ENCODE measurements at regions not wholly inside any gene's neighbourhood (a gene's known extent, or its start where the extent isn't known, plus 50 kb on each side); places are given as distances from the start of the nearest gene placed in this dataset.
"Not testable (repeated sequence)": the region's sequence is repeated elsewhere in the genome, so short reads cannot be mapped to it uniquely, and the experiment has no call there.

- Histone ChIP-seq H2AK5ac (ENCODE audit: low read length, severe bottlenecking) (no peak overlapping the region), H2BK120ac (ENCODE audit: low read depth, low read length) (no peak overlapping the region), H3K79me1 (replicated peaks; ENCODE audit: low read length, poor library complexity, severe bottlenecking) (no peaks in the 10 kb centered on the region), H3K36me3 (ENCODE audit: control insufficient read depth in 1 of 2, insufficient read depth in 2 of 2, low read depth in 1 of 2, low read length in 2 of 2) (no peaks in the 10 kb centered on the region), H3K9me3 (ENCODE audit: control insufficient read depth, low read length) (no peaks in the 10 kb centered on the region), H3K4me1 (ENCODE audit: control insufficient read depth, insufficient read depth, low read depth, low read length) (no peaks in the 10 kb centered on the region), H3K27ac (ENCODE audit: low read length, poor library complexity, severe bottlenecking) (no peak overlapping the region), H2BK5ac (ENCODE audit: low read depth, low read length, poor library complexity, severe bottlenecking) (no peak overlapping the region), H2AFZ (ENCODE audit: low read depth, low read length) (no peak overlapping the region), H3K4me3 (ENCODE audit: insufficient read depth in 1 of 2, low read depth in 1 of 2, low read length in 2 of 2) (no peak overlapping the region), H4K8ac (ENCODE audit: low read length) (no peak overlapping the region), H3K23ac (ENCODE audit: low read length in 2 of 2) (no peak overlapping the region), H3K27me3 (ENCODE audit: control insufficient read depth in 1 of 2, insufficient read depth in 1 of 2, low read length in 2 of 2) (peaks cover 35 to 71% of the 10 kb centered on the region in 2 experiments), H4K91ac (ENCODE audit: low read length) (no peak overlapping the region), H3K9ac (ENCODE audit: low read length) (no peak overlapping the region), H2BK12ac (ENCODE audit: low read length in 2 of 2) (no peak overlapping the region), H3K18ac (ENCODE audit: low read depth in 1 of 2, low read length in 2 of 2) (no peak overlapping the region), H3K4me2 (ENCODE audit: low read length, poor library complexity, severe bottlenecking) (no peak overlapping the region), H3K4ac (ENCODE audit: low read depth in 1 of 2, low read length in 2 of 2) (no peak overlapping the region), H3K14ac (ENCODE audit: low read length in 2 of 2) (no peak overlapping the region), H2BK15ac (ENCODE audit: low read depth, poor library complexity, severe bottlenecking) (no peak overlapping the region)
- WGBS = 50% methylated on average over 5 of the region's 5 CpGs
- DNase-seq = no peak
These were observed 98.3 kb downstream of the HIF1AN start for GRCh38 chr10:100634034-100634433.

GRCh38 chr10:100636848-100637553, 101.3 kb downstream of the HIF1AN start:
- Histone ChIP-seq H2AFZ (ENCODE audit: low read depth, low read length) (no peak overlapping the region), H2AK5ac (ENCODE audit: low read length, severe bottlenecking) (no peak overlapping the region), H3K4ac (ENCODE audit: low read depth in 1 of 2, low read length in 2 of 2) (no peak overlapping the region), H3K9me3 (ENCODE audit: control insufficient read depth, low read length) (no peaks in the 10 kb centered on the region), H3K27me3 (ENCODE audit: control insufficient read depth in 1 of 2, insufficient read depth in 1 of 2, low read length in 2 of 2) (peaks cover 51 to 83% of the 10 kb centered on the region in 2 experiments), H3K23ac (ENCODE audit: low read length in 2 of 2) (no peak overlapping the region), H3K27ac (ENCODE audit: low read length, poor library complexity, severe bottlenecking) (no peak overlapping the region), H2BK12ac (ENCODE audit: low read length in 2 of 2) (no peak overlapping the region), H2BK120ac (ENCODE audit: low read depth, low read length) (no peak overlapping the region), H3K18ac (ENCODE audit: low read depth in 1 of 2, low read length in 2 of 2) (no peak overlapping the region), H3K4me1 (ENCODE audit: control insufficient read depth, insufficient read depth, low read depth, low read length) (no peaks in the 10 kb centered on the region), H3K36me3 (ENCODE audit: control insufficient read depth in 1 of 2, insufficient read depth in 2 of 2, low read depth in 1 of 2, low read length in 2 of 2) (no peaks in the 10 kb centered on the region), H2BK15ac (ENCODE audit: low read depth, poor library complexity, severe bottlenecking) (no peak overlapping the region), H3K4me2 (ENCODE audit: low read length, poor library complexity, severe bottlenecking) (no peak overlapping the region), H3K14ac (ENCODE audit: low read length in 2 of 2) (no peak overlapping the region), H4K91ac (ENCODE audit: low read length) (no peak overlapping the region), H3K4me3 (ENCODE audit: insufficient read depth in 1 of 2, low read depth in 1 of 2, low read length in 2 of 2) (no peak overlapping the region), H2BK5ac (ENCODE audit: low read depth, low read length, poor library complexity, severe bottlenecking) (no peak overlapping the region), H4K8ac (ENCODE audit: low read length) (no peak overlapping the region), H3K79me1 (replicated peaks; ENCODE audit: low read length, poor library complexity, severe bottlenecking) (no peaks in the 10 kb centered on the region), H3K9ac (ENCODE audit: low read length) (no peak overlapping the region)
- DNase-seq = no peak
- WGBS = 65% methylated on average over 3 of the region's 6 CpGs

- no peak overlapping the region for H4K91ac ChIP-seq (ENCODE audit: low read length)
- H3K27ac ChIP-seq (ENCODE audit: low read length, poor library complexity, severe bottlenecking) = no peak overlapping the region
- no peaks in the 10 kb centered on the region for H3K9me3 ChIP-seq (ENCODE audit: control insufficient read depth, low read length)
- H3K9ac ChIP-seq (ENCODE audit: low read length) = no peak overlapping the region
- H3K79me1 ChIP-seq (replicated peaks; ENCODE audit: low read length, poor library complexity, severe bottlenecking) = no peaks in the 10 kb centered on the region
- H3K4me2 ChIP-seq (ENCODE audit: low read length, poor library complexity, severe bottlenecking) = no peak overlapping the region
- H3K18ac ChIP-seq (ENCODE audit: low read depth in 1 of 2, low read length in 2 of 2) = no peak overlapping the region
- no peak overlapping the region for H3K4me3 ChIP-seq (ENCODE audit: insufficient read depth in 1 of 2, low read depth in 1 of 2, low read length in 2 of 2)
- no peaks in the 10 kb centered on the region for H3K36me3 ChIP-seq (ENCODE audit: control insufficient read depth in 1 of 2, insufficient read depth in 2 of 2, low read depth in 1 of 2, low read length in 2 of 2)
- H3K23ac ChIP-seq (ENCODE audit: low read length in 2 of 2) = no peak overlapping the region
- no peak overlapping the region for H2BK120ac ChIP-seq (ENCODE audit: low read depth, low read length)
- H3K4me1 ChIP-seq (ENCODE audit: control insufficient read depth, insufficient read depth, low read depth, low read length) = no peaks in the 10 kb centered on the region
- no peak overlapping the region for H2BK15ac ChIP-seq (ENCODE audit: low read depth, poor library complexity, severe bottlenecking)
- 6% methylated on average over 9 of the region's 9 CpGs for WGBS
- peaks cover 59 to 85% of the 10 kb centered on the region in 2 experiments for H3K27me3 ChIP-seq (ENCODE audit: control insufficient read depth in 1 of 2, insufficient read depth in 1 of 2, low read length in 2 of 2)
- no peak overlapping the region for H3K4ac ChIP-seq (ENCODE audit: low read depth in 1 of 2, low read length in 2 of 2)
- H2BK5ac ChIP-seq (ENCODE audit: low read depth, low read length, poor library complexity, severe bottlenecking) = no peak overlapping the region
- no peak overlapping the region for H3K14ac ChIP-seq (ENCODE audit: low read length in 2 of 2)
- H2AFZ ChIP-seq (ENCODE audit: low read depth, low read length) = no peak overlapping the region
- DNase-seq = no peak
- H2AK5ac ChIP-seq (ENCODE audit: low read length, severe bottlenecking) = no peak overlapping the region
- no peak overlapping the region for H4K8ac ChIP-seq (ENCODE audit: low read length)
- H2BK12ac ChIP-seq (ENCODE audit: low read length in 2 of 2) = no peak overlapping the region
These were observed 102.0 kb downstream of the HIF1AN start for GRCh38 chr10:100637785-100638184.

- H2AFZ ChIP-seq (ENCODE audit: low read depth, low read length); H2BK120ac ChIP-seq (ENCODE audit: low read depth, low read length); H2AK5ac ChIP-seq (ENCODE audit: low read length, severe bottlenecking); H3K4me3 ChIP-seq (ENCODE audit: insufficient read depth in 1 of 2, low read depth in 1 of 2, low read length in 2 of 2); H2BK15ac ChIP-seq (ENCODE audit: low read depth, poor library complexity, severe bottlenecking); H2BK12ac ChIP-seq (ENCODE audit: low read length in 2 of 2); H3K23ac ChIP-seq (ENCODE audit: low read length in 2 of 2); H3K4me1 ChIP-seq (ENCODE audit: control insufficient read depth, insufficient read depth, low read depth, low read length); H4K8ac ChIP-seq (ENCODE audit: low read length); H3K14ac ChIP-seq (ENCODE audit: low read length in 2 of 2); H3K4me2 ChIP-seq (ENCODE audit: low read length, poor library complexity, severe bottlenecking); H3K9me3 ChIP-seq (ENCODE audit: control insufficient read depth, low read length); H3K4ac ChIP-seq (ENCODE audit: low read depth in 1 of 2, low read length in 2 of 2); H3K79me1 ChIP-seq (replicated peaks; ENCODE audit: low read length, poor library complexity, severe bottlenecking); H4K91ac ChIP-seq (ENCODE audit: low read length); DNase-seq; H3K9ac ChIP-seq (ENCODE audit: low read length); H2BK5ac ChIP-seq (ENCODE audit: low read depth, low read length, poor library complexity, severe bottlenecking); H3K27ac ChIP-seq (ENCODE audit: low read length, poor library complexity, severe bottlenecking); H3K18ac ChIP-seq (ENCODE audit: low read depth in 1 of 2, low read length in 2 of 2); H3K36me3 ChIP-seq (ENCODE audit: control insufficient read depth in 1 of 2, insufficient read depth in 2 of 2, low read depth in 1 of 2, low read length in 2 of 2): not testable (repeated sequence)
- H3K27me3 ChIP-seq (ENCODE audit: control insufficient read depth in 1 of 2, insufficient read depth in 1 of 2, low read length in 2 of 2) = peaks cover 63 to 85% of the 10 kb centered on the region in 2 experiments
- 79% methylated on average over 6 of the region's 6 CpGs for WGBS
These were observed 103.2 kb downstream of the HIF1AN start for GRCh38 chr10:100638969-100639368.

All from mesenchymal stem cell (in vitro differentiated cells and primary cell).